ENCODE measurements at regions not wholly inside any gene's neighbourhood (a gene's known extent, or its start where the extent isn't known, plus 50 kb on each side); places are given as distances from the start of the nearest gene placed in this dataset.

DNA sequence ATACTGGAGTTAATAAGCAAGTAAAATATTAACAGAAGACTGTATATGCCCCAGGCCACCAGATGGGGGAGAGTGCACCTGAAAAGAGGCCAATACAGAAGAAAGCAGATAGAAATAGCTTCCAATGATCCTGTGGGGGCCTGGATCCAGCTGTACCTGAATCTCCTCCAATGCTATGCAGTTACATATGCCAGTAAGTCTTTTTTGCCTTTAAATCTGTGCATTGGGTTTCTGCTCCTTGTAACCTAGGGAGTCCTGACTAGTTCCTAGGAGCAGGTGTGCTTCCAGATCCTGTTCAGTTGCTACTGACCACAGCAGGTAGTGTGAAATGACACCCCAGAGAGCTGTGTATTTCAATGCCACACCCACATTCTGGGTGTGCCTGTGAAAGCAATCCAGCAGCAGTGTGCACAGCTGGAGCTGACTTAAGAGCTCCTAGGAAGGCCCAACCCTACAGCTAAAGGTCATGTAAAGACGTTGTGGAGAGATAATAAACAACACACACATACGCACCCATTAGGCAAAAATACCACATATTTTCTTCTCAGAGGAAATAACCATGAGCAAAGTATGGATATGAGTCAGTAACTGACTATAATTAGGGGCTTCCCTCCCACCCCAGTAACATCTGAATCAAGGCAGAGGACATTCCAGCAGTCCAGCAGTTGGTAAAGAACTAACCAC, 62.2 kb upstream of the AKAP13 start:
- DNase-seq = peak; percentile 27 to 62
- H3K27me3 ChIP-seq (replicated peaks; ENCODE audit: control insufficient read depth, insufficient read depth, low read length) = no peaks in the 10 kb centered on the region
- ChIA-PET POLR2A (no interaction called here), CTCF (interaction anchor here (0.8 kb wide), 1 partner anchor 22 kb away, joined by 3 read pairs; no protein-coding TSS in a partner anchor)
- H3K9me3 Mint-ChIP-seq (ENCODE audit: unreplicated experiment) = no peaks in the 10 kb centered on the region
- intact Hi-C loops (cut with micrococcal nuclease; ENCODE audit: unreplicated experiment) = no loop called here
- no peak overlapping the region for H3K4me3 ChIP-seq (ENCODE audit: low read depth, low read length)
- no peak overlapping the region for H3K4me3 Mint-ChIP-seq (ENCODE audit: unreplicated experiment)
- BruUV-seq (replicated peaks) = no TSS peak
- H3K9me3 ChIP-seq = no peaks in the 10 kb centered on the region
- no peaks in the 10 kb centered on the region for H3K27me3 Mint-ChIP-seq (ENCODE audit: insufficient read depth, unreplicated experiment)
- peaks cover 6% of the 10 kb centered on the region; the same call in 1 of the 2 replicates for H3K4me1 ChIP-seq
- TF ChIP-seq, protein P1, sequence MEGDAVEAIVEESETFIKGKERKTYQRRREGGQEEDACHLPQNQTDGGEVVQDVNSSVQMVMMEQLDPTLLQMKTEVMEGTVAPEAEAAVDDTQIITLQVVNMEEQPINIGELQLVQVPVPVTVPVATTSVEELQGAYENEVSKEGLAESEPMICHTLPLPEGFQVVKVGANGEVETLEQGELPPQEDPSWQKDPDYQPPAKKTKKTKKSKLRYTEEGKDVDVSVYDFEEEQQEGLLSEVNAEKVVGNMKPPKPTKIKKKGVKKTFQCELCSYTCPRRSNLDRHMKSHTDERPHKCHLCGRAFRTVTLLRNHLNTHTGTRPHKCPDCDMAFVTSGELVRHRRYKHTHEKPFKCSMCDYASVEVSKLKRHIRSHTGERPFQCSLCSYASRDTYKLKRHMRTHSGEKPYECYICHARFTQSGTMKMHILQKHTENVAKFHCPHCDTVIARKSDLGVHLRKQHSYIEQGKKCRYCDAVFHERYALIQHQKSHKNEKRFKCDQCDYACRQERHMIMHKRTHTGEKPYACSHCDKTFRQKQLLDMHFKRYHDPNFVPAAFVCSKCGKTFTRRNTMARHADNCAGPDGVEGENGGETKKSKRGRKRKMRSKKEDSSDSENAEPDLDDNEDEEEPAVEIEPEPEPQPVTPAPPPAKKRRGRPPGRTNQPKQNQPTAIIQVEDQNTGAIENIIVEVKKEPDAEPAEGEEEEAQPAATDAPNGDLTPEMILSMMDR (IDR thresholded peaks at IDR 0.05; ENCODE audit: insufficient read depth in 1 of 2, low read depth in 1 of 2, low read length in 1 of 2, severe bottlenecking in 1 of 2, unreplicated experiment in 1 of 2) = peak in 1 of 2 experiments; percentile 32
- H3K27ac Mint-ChIP-seq (ENCODE audit: unreplicated experiment) = no peak overlapping the region
- H3K36me3 Mint-ChIP-seq (ENCODE audit: insufficient read depth, unreplicated experiment) = no peaks in the 10 kb centered on the region
- peaks cover 6% of the 10 kb centered on the region for H3K4me1 Mint-ChIP-seq (ENCODE audit: low read depth, unreplicated experiment)
- no peaks in the 10 kb centered on the region for H3K36me3 ChIP-seq (ENCODE audit: control insufficient read depth, insufficient read depth, low read length)

- intact Hi-C loops (cut with micrococcal nuclease; ENCODE audit: unreplicated experiment) = no loop called here
- H3K9me3 ChIP-seq = no peaks in the 10 kb centered on the region
- Mint-ChIP-seq H3K4me3 (ENCODE audit: unreplicated experiment) (no peak overlapping the region), H3K27me3 (ENCODE audit: insufficient read depth, unreplicated experiment) (no peaks in the 10 kb centered on the region), H3K27ac (ENCODE audit: unreplicated experiment) (no peak overlapping the region), H3K4me1 (ENCODE audit: low read depth, unreplicated experiment) (peaks cover 5% of the 10 kb centered on the region), H3K9me3 (ENCODE audit: unreplicated experiment) (no peaks in the 10 kb centered on the region), H3K36me3 (ENCODE audit: insufficient read depth, unreplicated experiment) (no peaks in the 10 kb centered on the region)
- no peak overlapping the region for H3K4me3 ChIP-seq (ENCODE audit: low read depth, low read length)
- H3K4me1 ChIP-seq = peaks cover 6% of the 10 kb centered on the region; the same call in 1 of the 2 replicates
- H3K27me3 ChIP-seq (replicated peaks; ENCODE audit: control insufficient read depth, insufficient read depth, low read length) = no peaks in the 10 kb centered on the region
- H3K36me3 ChIP-seq (ENCODE audit: control insufficient read depth, insufficient read depth, low read length) = no peaks in the 10 kb centered on the region
- DNase-seq = no peak
- BruUV-seq (replicated peaks) = no TSS peak
- TF ChIP-seq, protein P1 (IDR thresholded peaks at IDR 0.05; ENCODE audit: insufficient read depth in 1 of 2, low read depth in 1 of 2, low read length in 1 of 2, severe bottlenecking in 1 of 2, unreplicated experiment in 1 of 2) = no peak
- CTCF ChIA-PET = interaction anchor here (0.8 kb wide), 1 partner anchor 22 kb away, joined by 3 read pairs; no protein-coding TSS in a partner anchor
- POLR2A ChIA-PET = no interaction called here
These were observed 61.7 kb upstream of the AKAP13 start for GRCh38 chr15:85318732-85319076.

DNA sequence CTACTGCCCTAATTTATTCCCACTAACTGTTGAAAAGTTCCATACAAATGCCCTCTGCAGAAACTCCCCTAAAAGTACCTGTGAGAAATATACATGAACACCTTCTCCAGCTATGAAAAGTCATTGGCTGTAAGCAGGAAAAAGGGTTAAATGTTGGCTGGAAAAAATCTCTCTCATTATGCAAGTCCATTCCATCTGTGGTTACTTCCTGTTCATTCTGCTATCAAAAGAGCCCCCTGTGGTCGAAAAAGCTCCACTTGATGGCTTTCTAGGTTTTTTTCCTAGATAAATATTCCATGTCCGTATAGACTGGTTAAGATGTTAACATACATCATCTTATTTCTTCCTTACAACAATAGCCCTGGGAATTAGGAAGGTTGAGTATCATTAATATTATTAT, 56.2 kb upstream of the AKAP13 start:
- no peak overlapping the region for H3K4me3 Mint-ChIP-seq (ENCODE audit: unreplicated experiment)
- no peaks in the 10 kb centered on the region for H3K36me3 Mint-ChIP-seq (ENCODE audit: insufficient read depth, unreplicated experiment)
- H3K9me3 Mint-ChIP-seq (ENCODE audit: unreplicated experiment) = no peaks in the 10 kb centered on the region
- H3K27ac Mint-ChIP-seq (ENCODE audit: unreplicated experiment) = no peak overlapping the region
- H3K4me1 Mint-ChIP-seq (ENCODE audit: low read depth, unreplicated experiment) = no peaks in the 10 kb centered on the region
- H3K4me3 ChIP-seq (ENCODE audit: low read depth, low read length) = no peak overlapping the region
- H3K36me3 ChIP-seq (ENCODE audit: control insufficient read depth, insufficient read depth, low read length) = no peaks in the 10 kb centered on the region
- ChIA-PET POLR2A (no interaction called here), CTCF (no interaction called here)
- TF ChIP-seq, protein P1 (IDR thresholded peaks at IDR 0.05; ENCODE audit: insufficient read depth in 1 of 2, low read depth in 1 of 2, low read length in 1 of 2, severe bottlenecking in 1 of 2, unreplicated experiment in 1 of 2) = no peak
- no peaks in the 10 kb centered on the region for H3K27me3 Mint-ChIP-seq (ENCODE audit: insufficient read depth, unreplicated experiment)
- H3K4me1 ChIP-seq = peaks cover 4% of the 10 kb centered on the region; the same call in 1 of the 2 replicates
- DNase-seq = no peak
- H3K27me3 ChIP-seq (replicated peaks; ENCODE audit: control insufficient read depth, insufficient read depth, low read length) = no peaks in the 10 kb centered on the region
- intact Hi-C loops (cut with micrococcal nuclease; ENCODE audit: unreplicated experiment) = no loop called here
- no TSS peak for BruUV-seq (replicated peaks)
- H3K9me3 ChIP-seq = no peaks in the 10 kb centered on the region

All from Caco-2 (cell line).